HG03521 (cell line): ENCODE measurements at regions not wholly inside any gene's neighbourhood (a gene's known extent, or its start where the extent isn't known, plus 50 kb on each side); places are given as distances from the start of the nearest gene placed in this dataset.

Experiments used
- ATAC-seq: cut with Tn5 transposase; IDR thresholded peaks from one replicate; pipeline ENCODE4 v1.9.1; 2021; ENCODE audit warnings: mild to moderate bottlenecking, moderate library complexity; ENCODE audit not compliant: unreplicated experiment

GRCh38 chr3:116842254-116842957 lies 132.8 kb downstream of the TUSC7 start:
- ATAC-seq = no peak

- ATAC-seq = no peak
These were observed 138.8 kb downstream of the TUSC7 start for GRCh38 chr3:116848248-116848829.

GRCh38 chr3:116849261-116849688 lies 139.7 kb downstream of the TUSC7 start:
- ATAC-seq = no peak

- ATAC-seq = no peak
These were observed 143.2 kb downstream of the TUSC7 start for GRCh38 chr3:116852803-116853202.

DNA sequence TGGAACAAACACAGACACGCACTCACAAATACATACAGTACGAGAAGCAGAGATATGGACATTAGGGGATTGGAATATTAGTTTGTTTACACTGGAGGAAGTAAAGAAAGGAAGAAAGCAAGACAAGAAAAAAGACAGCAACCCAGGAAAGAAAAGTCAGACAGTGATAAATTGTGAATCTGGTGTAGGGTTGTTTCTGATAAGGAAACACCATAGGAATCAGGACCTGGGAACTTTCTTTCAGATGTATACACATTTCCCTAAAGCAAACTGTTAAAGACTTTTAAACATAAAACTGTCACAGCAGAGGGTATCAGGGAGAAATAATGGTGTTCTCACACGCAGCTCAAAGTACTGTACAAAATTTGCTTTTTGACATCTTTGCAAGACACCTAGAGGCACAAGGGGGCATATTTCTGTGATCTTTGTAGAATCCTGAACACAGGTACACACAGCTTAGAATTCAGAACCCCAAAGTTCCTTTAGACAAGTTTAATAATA lies 153.7 kb downstream of the TUSC7 start:
- no peak for ATAC-seq

GRCh38 chr3:116863822-116864589 lies 154.4 kb downstream of the TUSC7 start:
- peak; percentile 49 for ATAC-seq

DNA sequence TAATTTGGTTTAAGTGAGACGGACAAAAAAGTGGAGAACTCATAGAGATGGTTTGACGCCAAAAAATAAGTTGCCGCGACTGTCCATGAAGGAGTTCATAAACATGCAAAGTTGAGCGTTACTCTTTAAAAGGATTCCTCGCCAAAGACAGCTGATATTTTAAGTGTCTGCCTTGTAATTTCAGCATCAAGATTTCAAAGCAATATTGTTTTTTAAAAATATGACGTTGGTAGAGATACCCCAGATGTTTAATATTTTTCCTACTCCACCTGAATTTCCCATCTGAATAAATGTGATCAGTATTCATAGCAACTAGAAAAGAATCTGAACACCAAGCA lies 155.0 kb downstream of the TUSC7 start:
- ATAC-seq = no peak

- no peak for ATAC-seq
These were observed 160.8 kb downstream of the TUSC7 start for GRCh38 chr3:116870379-116870778.

DNA sequence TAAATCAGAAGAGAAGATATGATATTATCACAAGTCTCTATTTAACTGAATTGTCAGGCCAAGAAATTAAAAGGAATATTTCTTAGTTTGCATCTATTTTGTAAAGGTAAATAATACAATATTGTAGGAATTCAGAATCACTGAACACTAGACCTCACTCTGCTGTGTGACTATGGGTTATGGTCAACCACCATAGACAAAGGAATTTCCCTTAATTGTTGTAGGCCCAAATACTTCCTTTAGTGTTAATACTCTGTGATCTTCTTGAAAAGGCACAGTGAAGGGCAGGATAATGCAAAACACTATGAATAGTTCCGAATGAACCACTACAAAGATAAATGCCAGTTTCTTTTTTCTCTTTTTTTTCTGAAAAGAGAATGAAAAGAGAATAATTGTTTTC lies 162.3 kb downstream of the TUSC7 start:
- ATAC-seq = no peak

GRCh38 chr3:116872688-116873087 lies 163.1 kb downstream of the TUSC7 start:
- no peak for ATAC-seq

GRCh38 chr3:116873142-116873541 lies 163.6 kb downstream of the TUSC7 start:
- ATAC-seq = no peak

DNA sequence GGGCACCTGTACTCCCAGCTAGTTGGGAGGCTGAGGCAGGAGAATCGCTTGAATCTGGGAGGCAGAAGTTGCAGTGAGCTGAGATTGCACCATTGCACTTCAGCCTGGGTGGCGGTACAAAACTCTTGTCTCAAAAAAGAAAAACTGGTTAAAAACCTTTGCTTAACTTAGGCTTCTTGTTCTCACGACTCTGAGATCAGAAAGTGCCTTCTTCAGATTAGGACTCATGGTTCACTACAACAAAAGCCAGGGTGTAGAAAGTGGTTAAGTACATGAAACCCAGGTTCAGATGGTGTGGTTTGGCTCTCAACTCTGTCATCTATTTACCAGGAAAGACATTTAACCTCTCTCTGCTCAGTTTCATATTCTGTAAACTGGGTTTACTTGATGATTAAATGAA lies 168.4 kb downstream of the TUSC7 start:
- peak; percentile 98 for ATAC-seq

DNA sequence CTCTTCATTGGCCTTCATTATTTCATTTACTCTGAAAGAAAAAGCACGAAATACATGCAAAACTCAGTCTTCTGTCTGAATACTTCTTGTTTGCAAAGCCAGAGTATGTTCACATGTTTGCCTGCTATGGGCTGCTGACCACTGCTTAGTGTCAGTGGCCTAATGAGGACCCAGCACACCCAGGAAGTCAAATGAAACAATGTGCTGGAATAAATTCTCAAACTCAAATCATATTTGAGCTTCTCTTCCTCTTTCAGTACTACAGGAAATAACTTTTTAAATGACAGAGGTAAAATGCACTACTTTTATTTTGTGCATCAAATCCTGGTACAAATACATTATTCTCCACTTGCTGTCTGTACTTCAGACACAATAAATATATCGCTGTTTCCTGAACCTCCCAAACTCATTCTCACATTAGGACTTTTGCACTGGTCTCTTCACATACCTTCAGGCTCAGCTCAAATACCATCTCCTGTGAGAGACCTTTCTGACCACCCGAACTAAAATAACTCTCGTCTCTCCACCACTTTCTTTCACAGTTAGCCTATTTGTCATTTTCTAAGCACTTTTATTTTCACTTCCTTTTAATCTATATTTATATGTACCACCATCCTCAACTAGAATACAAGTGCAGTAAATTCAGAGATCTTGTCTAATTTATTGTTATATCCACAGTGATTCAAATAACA lies 176.8 kb downstream of the TUSC7 start:
- peak; percentile 94 for ATAC-seq

- no peak for ATAC-seq
These were observed 186.5 kb downstream of the TUSC7 start for GRCh38 chr3:116896116-116896515.

DNA sequence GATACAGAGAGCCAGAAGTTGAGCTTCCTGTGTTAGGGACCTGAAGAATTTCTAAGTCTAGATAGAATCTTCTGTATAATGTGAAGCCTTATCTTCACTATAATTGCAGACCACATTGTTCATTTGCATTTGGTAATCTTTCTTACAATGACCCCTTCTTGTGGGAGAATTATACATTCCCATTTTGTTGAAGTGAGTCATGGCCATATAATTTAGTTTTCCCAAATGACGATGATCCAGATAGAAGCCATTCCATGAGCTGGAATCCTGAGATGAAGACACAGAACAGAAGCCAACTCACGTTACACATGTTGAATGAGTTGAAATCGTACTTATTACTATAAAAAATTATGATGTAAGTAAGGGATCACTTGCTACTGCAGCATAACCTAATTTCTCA lies 187.8 kb downstream of the TUSC7 start:
- ATAC-seq = no peak

DNA sequence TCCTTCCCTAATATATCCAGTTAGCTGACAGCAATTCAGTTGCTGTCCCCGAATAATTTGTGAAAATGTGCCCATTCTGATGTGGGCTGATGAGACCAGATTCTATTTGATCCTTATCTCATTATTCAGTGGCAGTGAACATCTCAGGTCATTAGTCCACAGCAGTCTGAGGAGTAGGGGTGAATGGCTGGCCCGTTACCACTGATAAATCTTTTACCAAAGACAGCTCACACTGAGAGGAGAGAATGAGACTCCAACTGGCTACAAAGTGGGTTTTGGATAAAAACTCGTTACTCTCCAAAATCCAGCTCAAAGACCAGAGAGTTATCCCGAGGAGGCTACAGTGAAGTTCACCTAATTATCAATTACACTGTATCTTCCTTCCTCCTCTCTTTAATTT lies 189.7 kb downstream of the TUSC7 start:
- ATAC-seq = no peak

GRCh38 chr3:116905334-116905733 lies 195.8 kb downstream of the TUSC7 start:
- no peak for ATAC-seq

GRCh38 chr3:116905794-116906193 lies 196.2 kb downstream of the TUSC7 start:
- ATAC-seq = no peak

DNA sequence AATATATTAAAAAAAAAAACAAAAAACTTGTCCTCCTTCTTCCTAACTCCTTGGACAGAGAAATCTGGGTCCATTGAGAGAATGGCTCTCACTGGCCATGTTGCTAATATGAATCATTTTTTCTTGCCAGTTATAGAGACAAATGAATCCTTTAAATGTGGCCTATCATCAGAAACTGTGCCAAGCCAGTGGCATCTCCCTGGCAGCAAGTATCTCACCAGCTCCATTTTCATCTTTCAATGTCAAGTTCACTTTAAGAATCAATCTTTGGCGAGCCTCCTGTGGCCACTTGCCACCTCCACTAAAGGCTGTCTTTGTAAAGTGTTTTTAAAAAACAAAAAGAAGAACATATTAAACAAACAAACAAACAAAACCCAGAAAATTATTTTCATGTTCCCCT lies 202.5 kb downstream of the TUSC7 start:
- ATAC-seq = no peak

- ATAC-seq = no peak
These were observed 204.4 kb downstream of the TUSC7 start for GRCh38 chr3:116914004-116914403.

DNA sequence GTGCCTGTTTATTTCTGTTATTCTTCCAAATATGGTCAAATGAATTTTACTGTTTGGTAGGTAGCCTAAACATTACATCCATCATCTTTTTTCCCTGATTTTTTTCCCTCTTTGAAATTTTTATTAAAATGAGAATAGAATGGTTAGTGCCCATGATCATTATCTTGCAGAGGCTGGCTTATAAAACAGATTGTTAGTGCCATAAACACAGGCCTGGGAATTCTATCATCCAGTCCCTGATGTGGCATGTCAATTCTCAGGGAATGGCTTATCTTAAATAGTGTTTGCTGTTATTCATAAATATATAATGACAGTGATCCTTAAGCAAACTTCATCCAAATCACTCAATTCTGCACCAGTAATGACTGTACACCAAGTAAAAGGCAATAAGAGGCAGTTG lies 207.3 kb downstream of the TUSC7 start:
- ATAC-seq = no peak
